Colon (tissue), 2 donors: ENCODE measurements at regions not wholly inside any gene's neighbourhood (a gene's known extent, or its start where the extent isn't known, plus 50 kb on each side); places are given as distances from the start of the nearest gene placed in this dataset.
"Not testable (repeated sequence)": the region's sequence is repeated elsewhere in the genome, so short reads cannot be mapped to it uniquely, and the experiment has no call there.

Experiments used
- FAIRE-seq: peaks from 2 replicates; lab custom pipeline; 2012; peaks lifted over from hg19 to GRCh38; lab: Jason Lieb, UNC
- donor health status: control.
- donor health status: control.

- no peak for FAIRE-seq
Observed at GRCh38 chr2:4139316-4139715, 435.9 kb downstream of the DCDC2C start.

- no peak for FAIRE-seq
Observed at GRCh38 chr2:4139731-4140130, 436.4 kb downstream of the DCDC2C start.

GRCh38 chr2:4140281-4140970, 437.1 kb downstream of the DCDC2C start:
- FAIRE-seq = no peak

GRCh38 chr2:4144731-4145130, 441.4 kb downstream of the DCDC2C start:
- FAIRE-seq = no peak

GRCh38 chr2:4151521-4151920, 448.1 kb downstream of the DCDC2C start:
- FAIRE-seq = no peak

GRCh38 chr2:4152051-4152450, 448.7 kb downstream of the DCDC2C start:
- no peak for FAIRE-seq

GRCh38 chr2:4168834-4169233, 465.5 kb downstream of the DCDC2C start:
- FAIRE-seq = no peak

GRCh38 chr2:4174796-4175195, 471.4 kb downstream of the DCDC2C start:
- FAIRE-seq = no peak

GRCh38 chr2:4175343-4175742, 472.0 kb downstream of the DCDC2C start:
- FAIRE-seq = no peak

GRCh38 chr2:4180631-4181030, 477.3 kb downstream of the DCDC2C start:
- FAIRE-seq = no peak

GRCh38 chr2:4181062-4181461, 477.7 kb downstream of the DCDC2C start:
- FAIRE-seq = no peak

- no peak for FAIRE-seq
Observed at GRCh38 chr2:4188561-4188960, 485.2 kb downstream of the DCDC2C start.

GRCh38 chr2:4190548-4190947, 487.2 kb downstream of the DCDC2C start:
- FAIRE-seq = no peak

- FAIRE-seq = no peak
Observed at GRCh38 chr2:4192119-4192518, 488.7 kb downstream of the DCDC2C start.

- FAIRE-seq = no peak
Observed at GRCh38 chr2:4214444-4215205, 511.2 kb downstream of the DCDC2C start.

- no peak for FAIRE-seq
Observed at GRCh38 chr2:4217737-4218136, 514.4 kb downstream of the DCDC2C start.

GRCh38 chr2:4219101-4219500, 515.7 kb downstream of the DCDC2C start:
- no peak for FAIRE-seq

GRCh38 chr2:4219571-4219970, 516.2 kb downstream of the DCDC2C start:
- no peak for FAIRE-seq

- no peak for FAIRE-seq
Observed at GRCh38 chr2:4221434-4221833, 518.1 kb downstream of the DCDC2C start.

- FAIRE-seq = no peak
Observed at GRCh38 chr2:4221845-4222244, 518.5 kb downstream of the DCDC2C start.

- FAIRE-seq = not testable (repeated sequence)
Observed at GRCh38 chr2:4244422-4244821, 541.0 kb downstream of the DCDC2C start.

GRCh38 chr2:4246364-4247131, 543.2 kb downstream of the DCDC2C start:
- no peak for FAIRE-seq

GRCh38 chr2:4247791-4248190, 544.4 kb downstream of the DCDC2C start:
- no peak for FAIRE-seq
